ENCODE measurements at regions not wholly inside any gene's neighbourhood (a gene's known extent, or its start where the extent isn't known, plus 50 kb on each side); places are given as distances from the start of the nearest gene placed in this dataset.

DNA sequence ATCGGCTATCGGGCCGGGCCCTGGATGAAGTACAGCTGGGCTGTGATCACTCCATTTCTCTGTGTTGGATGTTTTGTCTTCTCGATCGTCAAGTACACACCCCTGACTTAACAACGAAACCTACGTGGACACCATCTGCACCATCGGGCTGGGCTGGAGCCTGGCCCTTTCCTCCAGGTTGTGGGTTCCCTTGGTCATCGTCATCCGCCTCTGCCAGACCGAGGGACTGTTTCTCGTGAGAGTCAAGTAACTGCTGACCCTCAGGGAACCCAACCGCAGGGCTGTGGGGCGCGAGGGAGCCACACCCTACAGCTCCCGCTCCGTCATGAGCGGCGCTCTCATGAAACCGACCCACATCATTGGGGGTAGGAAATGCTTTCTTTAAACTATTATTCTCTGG is 842.4 kb upstream of the TMPRSS15 start:
- DNase-seq (ENCODE audit: low read depth, low spot score), result no peak
- no peak overlapping the region for H3K9ac ChIP-seq (ENCODE audit: insufficient read length, low read depth)
- no peak overlapping the region for H3K4me3 ChIP-seq (ENCODE audit: insufficient read length, low read depth)
- no peak for TF ChIP-seq ZNF274 (IDR thresholded peaks at IDR 0.05; ENCODE audit: low read depth, low read length)
- TF ChIP-seq SUZ12 (IDR thresholded peaks at IDR 0.05; ENCODE audit: extremely low read depth, insufficient read depth, insufficient read length), result no peak
- no peak for TF ChIP-seq YY1 (IDR thresholded peaks at IDR 0.05; ENCODE audit: insufficient read depth, insufficient read length)
- H3K9me3 ChIP-seq (ENCODE audit: insufficient read depth, low read length), result no peaks in the 10 kb centered on the region
- H3K36me3 ChIP-seq (ENCODE audit: insufficient read depth, insufficient read length, low read length), result no peaks in the 10 kb centered on the region
- no peaks in the 10 kb centered on the region for H3K27me3 ChIP-seq (ENCODE audit: insufficient read depth, insufficient read length)
- no peaks in the 10 kb centered on the region for H3K4me1 ChIP-seq (ENCODE audit: insufficient read depth, insufficient read length)

DNA sequence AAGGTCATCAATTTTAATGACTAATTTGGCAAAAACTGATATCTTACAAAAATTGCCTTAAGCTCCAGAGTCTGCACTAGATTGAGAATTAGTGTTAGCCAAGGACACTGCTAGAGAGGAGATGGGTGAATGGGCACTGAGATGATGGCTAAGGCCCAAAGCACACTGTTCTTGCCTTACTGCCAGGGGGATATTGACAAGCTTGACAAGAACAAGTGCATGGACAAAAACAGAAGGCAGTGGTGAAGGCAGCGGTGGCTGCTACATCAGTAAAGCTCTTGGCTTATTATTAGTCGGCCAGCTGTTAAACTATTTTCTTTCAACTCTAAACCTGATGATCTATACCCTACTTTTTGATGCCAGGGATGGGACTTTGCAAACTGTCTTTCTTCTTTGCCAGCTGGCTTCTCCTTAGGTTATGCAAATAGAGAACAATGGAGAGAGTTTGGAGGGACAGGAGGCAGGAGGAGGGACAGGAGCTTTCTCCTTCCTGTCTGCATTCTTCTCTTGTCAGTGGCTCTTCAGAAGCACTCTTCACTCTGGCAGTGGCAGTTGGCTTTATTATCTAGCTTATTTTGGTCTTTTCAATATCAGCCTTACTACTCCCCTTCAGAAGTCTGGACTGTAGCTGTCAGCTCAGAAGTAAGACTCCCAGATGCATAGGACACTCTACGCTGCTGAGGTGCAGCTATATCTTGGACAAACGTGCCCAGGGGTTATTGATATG is 853.5 kb upstream of the TMPRSS15 start:
- H3K4me3 ChIP-seq (ENCODE audit: insufficient read length, low read depth), result no peak overlapping the region
- peaks cover 4% of the 10 kb centered on the region for H3K4me1 ChIP-seq (ENCODE audit: insufficient read depth, insufficient read length)
- no peak for TF ChIP-seq SUZ12 (IDR thresholded peaks at IDR 0.05; ENCODE audit: extremely low read depth, insufficient read depth, insufficient read length)
- TF ChIP-seq ZNF274 (IDR thresholded peaks at IDR 0.05; ENCODE audit: low read depth, low read length), result no peak
- TF ChIP-seq YY1 (IDR thresholded peaks at IDR 0.05; ENCODE audit: insufficient read depth, insufficient read length), result no peak
- H3K27me3 ChIP-seq (ENCODE audit: insufficient read depth, insufficient read length), result no peaks in the 10 kb centered on the region
- H3K36me3 ChIP-seq (ENCODE audit: insufficient read depth, insufficient read length, low read length), result no peaks in the 10 kb centered on the region
- peak; percentile 11 for DNase-seq (ENCODE audit: low read depth, low spot score)
- no peaks in the 10 kb centered on the region for H3K9me3 ChIP-seq (ENCODE audit: insufficient read depth, low read length)
- no peak overlapping the region for H3K9ac ChIP-seq (ENCODE audit: insufficient read length, low read depth)

DNA sequence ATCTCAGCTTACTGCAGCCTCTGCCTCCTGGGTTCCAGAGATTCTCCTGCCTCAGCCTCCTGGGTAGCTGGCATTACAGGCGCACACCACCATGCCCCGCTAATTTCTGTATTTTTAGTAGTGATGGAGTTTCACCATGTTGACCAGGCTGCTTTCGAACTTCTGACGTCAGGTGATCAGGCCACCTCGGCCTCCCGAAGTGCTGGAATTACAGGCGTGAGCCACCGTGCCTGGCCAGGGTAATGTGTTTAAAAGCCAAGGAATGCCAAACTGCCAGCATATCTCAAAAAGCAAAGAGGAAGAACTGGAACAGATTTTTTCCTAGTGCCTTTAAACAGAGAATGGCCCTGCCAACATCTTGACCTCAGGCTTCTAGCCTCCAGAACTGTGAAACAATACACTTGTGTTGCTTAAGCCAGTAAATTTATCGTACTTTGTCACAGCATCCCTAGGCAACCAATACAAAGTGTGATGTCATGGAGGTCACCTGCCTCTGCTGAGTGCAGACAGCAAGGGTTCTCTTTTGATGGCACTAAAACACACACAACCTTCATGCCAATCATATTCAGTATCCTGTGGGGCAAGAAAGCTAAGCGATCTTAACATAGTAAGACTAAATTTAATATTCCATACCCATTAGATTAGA is 858.3 kb upstream of the TMPRSS15 start:
- no peak overlapping the region for H3K4me3 ChIP-seq (ENCODE audit: insufficient read length, low read depth)
- H3K4me1 ChIP-seq (ENCODE audit: insufficient read depth, insufficient read length), result peaks cover 3% of the 10 kb centered on the region
- no peaks in the 10 kb centered on the region for H3K36me3 ChIP-seq (ENCODE audit: insufficient read depth, insufficient read length, low read length)
- no peaks in the 10 kb centered on the region for H3K27me3 ChIP-seq (ENCODE audit: insufficient read depth, insufficient read length)
- no peak for TF ChIP-seq SUZ12 (IDR thresholded peaks at IDR 0.05; ENCODE audit: extremely low read depth, insufficient read depth, insufficient read length)
- no peak for TF ChIP-seq ZNF274 (IDR thresholded peaks at IDR 0.05; ENCODE audit: low read depth, low read length)
- no peak for TF ChIP-seq YY1 (IDR thresholded peaks at IDR 0.05; ENCODE audit: insufficient read depth, insufficient read length)
- no peak overlapping the region for H3K9ac ChIP-seq (ENCODE audit: insufficient read length, low read depth)
- no peak for DNase-seq (ENCODE audit: low read depth, low spot score)
- H3K9me3 ChIP-seq (ENCODE audit: insufficient read depth, low read length), result no peaks in the 10 kb centered on the region

DNA sequence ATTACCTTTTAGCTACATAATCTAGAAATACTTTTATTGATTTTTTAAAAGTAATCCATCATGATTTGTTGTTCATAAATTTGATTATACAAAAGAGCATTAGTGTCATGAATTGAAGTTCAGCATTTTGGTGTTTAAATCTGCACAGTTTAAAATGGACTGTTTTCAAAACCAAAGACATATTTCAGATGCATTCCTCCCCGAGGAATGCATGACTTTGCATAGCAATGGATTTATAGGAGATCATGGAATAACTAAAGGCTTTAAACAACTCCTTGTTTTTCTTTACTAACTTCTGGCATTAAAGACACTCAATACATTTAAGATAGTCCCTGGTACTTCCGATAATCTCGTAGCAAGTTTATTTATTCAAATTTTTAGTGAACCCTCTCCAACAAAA is 863.1 kb upstream of the TMPRSS15 start:
- Histone ChIP-seq H3K4me3 (ENCODE audit: insufficient read length, low read depth) (no peak overlapping the region), H3K4me1 (ENCODE audit: insufficient read depth, insufficient read length) (no peaks in the 10 kb centered on the region), H3K9ac (ENCODE audit: insufficient read length, low read depth) (no peak overlapping the region), H3K9me3 (ENCODE audit: insufficient read depth, low read length) (0 out of 2 replicates have a peak, but pooled peaks cover 4% of the 10 kb centered on the region), H3K27me3 (ENCODE audit: insufficient read depth, insufficient read length) (no peaks in the 10 kb centered on the region), H3K36me3 (ENCODE audit: insufficient read depth, insufficient read length, low read length) (no peaks in the 10 kb centered on the region)
- TF ChIP-seq SUZ12 (IDR thresholded peaks at IDR 0.05; ENCODE audit: extremely low read depth, insufficient read depth, insufficient read length) (no peak), ZNF274 (IDR thresholded peaks at IDR 0.05; ENCODE audit: low read depth, low read length) (no peak), YY1 (IDR thresholded peaks at IDR 0.05; ENCODE audit: insufficient read depth, insufficient read length) (no peak)
- no peak for DNase-seq (ENCODE audit: low read depth, low spot score)

DNA sequence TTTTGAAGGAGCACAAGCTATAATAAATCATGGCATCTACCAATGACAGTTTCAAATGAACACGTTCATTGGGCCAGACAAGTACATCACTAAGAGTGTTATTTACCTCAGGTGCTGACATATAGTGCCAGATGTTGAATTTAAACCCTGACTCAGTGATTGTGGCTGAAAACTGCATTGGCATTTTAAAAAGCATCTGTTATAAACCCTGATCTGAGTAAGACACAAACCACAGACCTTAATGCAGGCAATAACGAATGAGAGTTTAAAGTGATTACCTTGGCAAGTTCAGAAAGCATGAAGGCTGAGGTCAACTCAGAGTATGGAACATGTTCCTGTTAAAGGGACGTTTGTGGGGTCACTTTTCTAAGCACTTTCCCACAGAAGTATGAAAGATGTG is 865.1 kb upstream of the TMPRSS15 start:
- Histone ChIP-seq H3K4me3 (ENCODE audit: insufficient read length, low read depth) (no peak overlapping the region), H3K36me3 (ENCODE audit: insufficient read depth, insufficient read length, low read length) (no peaks in the 10 kb centered on the region), H3K4me1 (ENCODE audit: insufficient read depth, insufficient read length) (no peaks in the 10 kb centered on the region), H3K27me3 (ENCODE audit: insufficient read depth, insufficient read length) (no peaks in the 10 kb centered on the region), H3K9ac (ENCODE audit: insufficient read length, low read depth) (no peak overlapping the region), H3K9me3 (ENCODE audit: insufficient read depth, low read length) (0 out of 2 replicates have a peak, but pooled peaks cover 4% of the 10 kb centered on the region)
- no peak for DNase-seq (ENCODE audit: low read depth, low spot score)
- no peak for TF ChIP-seq YY1 (IDR thresholded peaks at IDR 0.05; ENCODE audit: insufficient read depth, insufficient read length)
- TF ChIP-seq SUZ12 (IDR thresholded peaks at IDR 0.05; ENCODE audit: extremely low read depth, insufficient read depth, insufficient read length), result no peak
- no peak for TF ChIP-seq ZNF274 (IDR thresholded peaks at IDR 0.05; ENCODE audit: low read depth, low read length)

DNA sequence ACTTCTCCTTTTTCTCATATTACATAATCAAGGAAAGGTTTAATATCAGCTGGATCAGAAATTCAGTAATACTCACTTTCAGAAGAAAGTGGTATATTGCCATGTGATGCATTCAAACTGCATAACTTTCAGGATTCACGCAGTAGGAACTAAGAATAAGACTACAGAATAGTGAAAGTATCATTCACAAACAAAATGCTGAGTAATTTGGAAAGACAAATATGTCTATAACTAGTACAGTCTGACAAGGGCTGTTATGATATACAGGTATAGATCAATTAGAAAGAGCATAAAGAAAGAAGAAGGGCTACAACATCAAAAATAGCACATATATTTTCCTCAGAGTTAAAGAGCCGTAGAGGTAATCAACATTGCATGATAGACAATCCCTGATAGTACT is 871.5 kb upstream of the TMPRSS15 start:
- H3K4me3 ChIP-seq (ENCODE audit: insufficient read length, low read depth), result no peak overlapping the region
- H3K36me3 ChIP-seq (ENCODE audit: insufficient read depth, insufficient read length, low read length), result no peaks in the 10 kb centered on the region
- TF ChIP-seq YY1 (IDR thresholded peaks at IDR 0.05; ENCODE audit: insufficient read depth, insufficient read length), result no peak
- TF ChIP-seq ZNF274 (IDR thresholded peaks at IDR 0.05; ENCODE audit: low read depth, low read length), result no peak
- 0 out of 2 replicates have a peak, but pooled peaks cover 4% of the 10 kb centered on the region for H3K9me3 ChIP-seq (ENCODE audit: insufficient read depth, low read length)
- H3K9ac ChIP-seq (ENCODE audit: insufficient read length, low read depth), result no peak overlapping the region
- DNase-seq (ENCODE audit: low read depth, low spot score), result no peak
- H3K4me1 ChIP-seq (ENCODE audit: insufficient read depth, insufficient read length), result no peaks in the 10 kb centered on the region
- H3K27me3 ChIP-seq (ENCODE audit: insufficient read depth, insufficient read length), result no peaks in the 10 kb centered on the region

DNA sequence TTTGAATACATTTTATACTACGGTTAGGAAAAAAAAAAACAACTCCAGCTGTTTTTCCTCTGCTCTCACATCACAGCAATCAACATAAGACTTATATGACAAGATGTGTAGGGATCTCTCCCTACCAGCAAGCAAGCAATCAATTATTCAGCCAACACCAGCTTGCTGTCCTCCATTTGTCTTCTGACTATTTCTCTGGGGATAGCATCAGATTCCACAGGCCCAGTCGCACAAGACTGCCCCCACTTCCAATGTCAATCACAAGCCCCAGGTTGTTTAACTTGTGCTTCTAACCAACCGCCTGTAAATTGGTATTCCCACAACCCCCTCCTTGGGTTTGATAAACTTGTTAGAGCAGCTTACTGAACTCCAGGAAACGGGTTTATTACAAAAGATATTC is 873.1 kb upstream of the TMPRSS15 start:
- H3K4me3 ChIP-seq (ENCODE audit: insufficient read length, low read depth), result no peak overlapping the region
- H3K27me3 ChIP-seq (ENCODE audit: insufficient read depth, insufficient read length), result no peaks in the 10 kb centered on the region
- no peaks in the 10 kb centered on the region for H3K4me1 ChIP-seq (ENCODE audit: insufficient read depth, insufficient read length)
- no peaks in the 10 kb centered on the region for H3K36me3 ChIP-seq (ENCODE audit: insufficient read depth, insufficient read length, low read length)
- no peak for DNase-seq (ENCODE audit: low read depth, low spot score)
- no peak overlapping the region for H3K9ac ChIP-seq (ENCODE audit: insufficient read length, low read depth)
- no peaks in the 10 kb centered on the region for H3K9me3 ChIP-seq (ENCODE audit: insufficient read depth, low read length)
- TF ChIP-seq YY1 (IDR thresholded peaks at IDR 0.05; ENCODE audit: insufficient read depth, insufficient read length) (no peak), SUZ12 (IDR thresholded peaks at IDR 0.05; ENCODE audit: extremely low read depth, insufficient read depth, insufficient read length) (no peak), ZNF274 (IDR thresholded peaks at IDR 0.05; ENCODE audit: low read depth, low read length) (no peak)

Measured in NT2/D1 (cell line).